ENCODE measurements at regions not wholly inside any gene's neighbourhood (a gene's known extent, or its start where the extent isn't known, plus 50 kb on each side); places are given as distances from the start of the nearest gene placed in this dataset.

- DNase-seq, result no peak
These were observed 404.4 kb upstream of the SOX11 start for GRCh38 chr2:5287558-5288334.

GRCh38 chr2:5290900-5291546, 401.2 kb upstream of the SOX11 start:
- no peak for DNase-seq

GRCh38 chr2:5304640-5305039, 387.5 kb upstream of the SOX11 start:
- no peak for DNase-seq

DNA sequence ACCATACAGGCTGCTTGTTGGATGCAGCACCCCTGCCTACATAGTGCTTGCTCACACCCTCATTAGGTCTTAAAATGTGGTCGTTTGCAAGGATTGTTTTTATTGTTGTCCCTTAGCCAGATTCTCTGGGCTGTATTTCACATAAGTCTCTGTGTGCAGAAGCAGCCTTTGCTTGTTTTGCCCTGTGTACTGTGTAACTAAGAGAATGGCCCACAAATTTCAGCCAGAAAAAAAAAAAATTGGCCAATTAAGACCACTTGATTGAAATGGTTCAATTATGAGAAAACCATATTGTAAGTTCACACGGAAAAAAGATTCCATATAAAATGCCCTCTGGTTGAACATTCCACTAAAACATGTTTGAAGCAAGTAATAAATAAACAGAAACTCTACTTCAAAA, 377.1 kb upstream of the SOX11 start:
- no peak for DNase-seq

DNA sequence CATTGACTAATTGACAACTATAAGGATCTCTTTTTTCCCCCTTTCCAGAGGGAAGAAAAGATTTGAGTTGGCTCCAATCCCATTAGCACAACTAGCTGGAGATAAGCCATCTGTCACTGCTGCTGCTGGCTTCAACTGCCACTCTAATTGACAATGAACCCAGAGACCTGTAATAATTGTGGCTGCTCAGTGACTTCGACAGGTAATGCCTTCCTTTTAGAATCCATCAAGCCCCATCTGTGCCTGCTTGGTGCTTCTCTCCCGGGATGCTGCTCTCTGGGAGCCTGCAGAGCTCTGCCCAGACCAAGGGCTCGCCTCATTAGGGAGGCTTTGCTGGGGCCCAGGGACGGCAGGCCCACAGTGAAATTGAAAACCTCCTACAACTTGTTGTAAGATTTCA, 376.7 kb upstream of the SOX11 start:
- DNase-seq, result no peak

- DNase-seq, result no peak
These were observed 376.1 kb upstream of the SOX11 start for GRCh38 chr2:5316001-5316490.

DNA sequence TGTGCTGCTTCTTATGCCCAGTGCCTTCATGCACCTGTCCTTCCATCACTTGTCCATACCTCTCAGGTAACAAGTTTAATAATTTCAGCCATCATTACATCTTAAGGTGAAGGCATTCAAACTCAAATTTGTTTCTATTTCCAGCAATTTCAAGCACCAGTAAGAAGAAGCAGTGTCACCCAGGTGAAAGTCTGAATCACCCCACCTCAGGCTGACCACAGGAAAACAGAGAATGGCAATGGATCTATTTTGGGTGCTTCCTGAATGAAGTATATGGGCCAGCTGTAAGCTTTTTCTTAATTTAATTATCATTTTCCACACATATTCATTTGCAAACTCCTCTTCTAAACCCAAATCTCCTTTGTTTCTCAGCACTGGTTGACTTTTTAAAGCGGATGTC, 372.7 kb upstream of the SOX11 start:
- no peak for DNase-seq

DNA sequence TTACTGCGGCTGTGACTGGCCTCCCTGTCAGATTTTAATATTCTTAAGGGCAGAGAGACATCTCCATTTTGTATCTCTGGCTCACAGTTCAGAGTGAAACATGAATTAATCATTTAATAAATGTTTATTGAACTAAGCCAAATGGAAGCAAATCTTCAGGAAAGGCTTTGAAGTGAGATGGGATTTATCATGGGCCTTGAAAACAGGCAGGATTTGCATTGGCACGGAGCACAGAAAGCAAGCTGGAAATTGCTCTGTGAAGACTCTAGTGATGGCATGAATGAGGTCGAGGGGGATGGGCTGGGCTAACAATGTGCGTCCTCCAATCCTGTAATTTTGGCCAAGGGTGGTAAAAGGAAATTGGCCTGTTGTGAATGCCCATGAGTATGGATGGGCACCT, 369.8 kb upstream of the SOX11 start:
- no peak for DNase-seq

DNA sequence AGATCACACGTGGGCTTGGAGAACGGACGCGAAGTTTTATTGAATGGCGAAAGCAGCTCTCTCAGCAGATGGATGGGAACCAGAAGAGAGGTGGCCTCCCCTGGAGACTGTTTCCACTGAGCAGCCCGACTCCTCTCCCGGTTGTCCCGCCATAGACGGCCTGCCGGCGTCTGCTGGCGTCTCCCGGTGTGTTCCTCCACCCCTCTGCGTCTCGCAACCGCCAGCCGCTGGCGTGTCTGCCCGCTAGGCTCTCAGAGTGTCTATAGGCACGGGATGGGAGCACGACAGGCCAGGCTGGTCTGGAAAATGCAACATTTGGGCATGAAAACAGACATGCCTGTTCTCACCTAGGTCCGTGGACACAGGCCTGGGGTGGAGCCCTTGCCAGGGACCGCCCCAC, 366.7 kb upstream of the SOX11 start:
- DNase-seq, result no peak

DNA sequence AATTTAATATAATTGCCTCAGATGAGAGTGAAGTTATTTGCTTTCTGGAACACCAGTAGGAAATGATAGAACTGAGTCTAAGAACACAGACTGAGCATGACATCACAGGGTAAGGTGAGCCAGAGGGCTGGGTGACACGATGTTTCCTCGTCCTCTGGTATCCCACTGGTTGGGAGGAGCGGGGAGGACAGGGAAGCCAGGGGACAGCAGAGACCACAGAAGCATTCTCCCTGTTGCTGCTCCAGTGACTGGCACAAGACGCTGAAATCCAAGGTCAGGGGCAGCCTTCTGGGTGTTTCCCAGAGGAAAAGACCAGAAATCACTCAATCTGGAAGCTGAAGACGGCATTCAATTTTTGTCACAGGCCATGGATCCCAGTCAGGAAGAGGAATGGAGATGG, 363.4 kb upstream of the SOX11 start:
- no peak for DNase-seq

GRCh38 chr2:5329763-5330162, 362.4 kb upstream of the SOX11 start:
- no peak for DNase-seq

DNA sequence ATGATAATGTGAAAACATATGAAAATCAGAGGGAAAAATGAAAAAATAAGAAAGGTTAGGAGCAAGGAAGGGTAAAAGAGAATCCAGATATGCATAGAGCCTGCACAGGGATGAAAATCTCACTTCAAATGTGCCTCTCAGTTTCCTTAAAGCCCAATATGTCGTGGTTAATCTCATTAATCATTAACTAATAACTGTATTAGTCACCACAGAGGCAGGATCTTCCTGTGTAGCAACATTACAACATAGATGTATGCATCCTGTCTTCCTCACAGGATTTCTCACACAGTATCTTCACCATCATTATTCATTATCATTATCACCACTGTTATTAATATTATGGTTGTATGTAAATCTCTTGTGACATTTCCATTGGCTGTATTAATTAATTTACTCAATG, 361.2 kb upstream of the SOX11 start:
- DNase-seq, result no peak

- no peak for DNase-seq
These were observed 359.3 kb upstream of the SOX11 start for GRCh38 chr2:5332925-5333324.

GRCh38 chr2:5339473-5339872, 352.7 kb upstream of the SOX11 start:
- DNase-seq, result no peak

DNA sequence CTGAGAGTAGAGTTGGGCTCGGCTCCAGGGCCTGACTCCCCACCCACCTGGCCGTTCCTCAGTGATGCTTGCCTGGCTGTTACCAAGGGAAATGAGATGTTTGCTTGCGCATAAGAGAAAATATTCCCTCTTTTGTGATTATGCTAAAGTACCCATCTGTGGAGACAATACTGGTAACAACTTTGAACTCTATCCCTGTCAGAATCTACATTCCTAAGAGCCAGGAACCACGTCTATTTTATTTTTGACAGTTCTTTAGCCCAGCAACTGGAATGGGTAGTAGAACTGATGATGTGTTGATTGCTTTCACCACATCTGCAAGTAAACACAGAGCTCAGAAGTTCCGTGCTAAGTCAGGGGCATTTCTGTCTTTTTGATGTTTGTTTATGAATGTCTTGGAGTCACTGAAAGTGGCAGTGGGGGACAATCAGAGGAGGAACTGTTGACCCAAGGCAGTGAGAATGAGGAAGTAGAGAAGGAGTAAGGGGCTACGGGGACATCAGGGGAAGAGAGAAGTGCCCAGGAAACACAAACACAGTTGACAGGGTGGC, 348.3 kb upstream of the SOX11 start:
- DNase-seq, result no peak

DNA sequence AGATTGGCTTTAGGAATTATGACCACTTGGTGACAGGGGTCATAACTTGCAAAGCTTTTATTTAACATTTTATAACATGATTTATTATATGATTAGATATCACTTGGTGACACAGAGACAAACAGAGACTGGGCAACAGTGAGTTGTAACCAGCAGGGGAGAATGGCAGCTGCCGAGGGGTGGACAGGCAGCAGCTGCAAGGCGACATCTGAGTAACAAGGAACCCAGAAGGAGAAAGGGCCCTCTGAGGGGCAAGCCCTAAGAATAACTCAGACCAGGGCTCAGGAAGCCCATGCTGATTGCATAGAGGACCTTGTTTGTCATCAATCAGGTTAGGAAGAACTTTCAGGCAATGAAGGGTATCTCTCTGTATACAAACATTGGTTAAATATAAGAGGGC, 339.9 kb upstream of the SOX11 start:
- no peak for DNase-seq

DNA sequence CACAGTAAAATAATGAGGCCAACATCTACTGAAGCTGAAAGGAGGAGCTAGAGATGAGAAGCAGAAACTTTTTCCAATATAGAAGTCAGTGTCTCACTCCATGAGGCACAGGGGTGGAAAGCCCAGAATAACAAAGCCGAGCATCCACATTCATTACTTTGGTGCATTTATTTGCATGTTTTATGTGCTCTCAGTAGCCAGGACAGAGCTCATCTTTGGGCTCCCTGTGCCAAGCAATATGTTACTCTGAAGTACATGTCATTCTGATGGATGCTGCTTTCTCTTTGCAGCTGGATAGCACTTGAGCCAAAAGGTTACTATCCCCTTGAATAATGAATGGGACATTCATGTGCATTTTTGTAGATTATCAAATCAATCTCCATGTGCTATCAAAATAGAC, 338.6 kb upstream of the SOX11 start:
- no peak for DNase-seq

DNA sequence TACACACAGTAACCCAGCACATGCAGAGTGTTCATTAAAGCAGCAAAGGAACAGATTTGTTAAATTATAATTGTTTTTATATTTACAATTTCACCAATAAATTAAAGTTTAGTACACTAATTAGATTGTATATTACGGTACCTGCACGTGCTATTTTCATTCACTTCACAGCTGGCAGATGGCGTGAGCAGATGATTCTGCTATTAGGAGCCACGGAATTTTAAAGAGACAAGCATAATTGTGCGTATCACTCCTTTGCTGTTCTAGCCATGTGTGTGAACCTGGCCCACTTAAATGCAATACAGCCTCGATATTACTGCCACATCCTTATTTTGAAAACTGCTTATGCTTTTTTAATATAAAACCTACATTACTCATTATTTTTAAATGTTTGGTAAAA, 332.8 kb upstream of the SOX11 start:
- DNase-seq, result no peak

GRCh38 chr2:5360081-5360480, 332.1 kb upstream of the SOX11 start:
- DNase-seq, result no peak

DNA sequence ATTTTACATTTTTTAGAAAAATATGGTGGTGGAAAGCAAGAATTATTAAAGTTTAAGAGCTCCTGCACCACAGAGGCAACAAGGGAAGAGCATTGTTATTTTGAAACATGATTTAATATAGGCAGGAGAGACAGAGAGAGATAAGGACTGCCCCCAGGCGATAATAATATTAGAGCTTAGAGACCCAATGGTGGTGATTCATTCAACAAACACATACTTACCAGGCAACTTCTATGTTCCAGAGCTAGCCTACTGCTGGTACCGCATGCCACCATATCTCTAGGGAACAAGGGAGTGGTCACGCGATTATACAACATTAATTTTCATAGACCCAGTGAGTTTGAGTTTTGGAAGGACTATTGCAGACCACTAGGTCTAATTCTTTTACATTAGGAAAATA, 327.8 kb upstream of the SOX11 start:
- no peak for DNase-seq

DNA sequence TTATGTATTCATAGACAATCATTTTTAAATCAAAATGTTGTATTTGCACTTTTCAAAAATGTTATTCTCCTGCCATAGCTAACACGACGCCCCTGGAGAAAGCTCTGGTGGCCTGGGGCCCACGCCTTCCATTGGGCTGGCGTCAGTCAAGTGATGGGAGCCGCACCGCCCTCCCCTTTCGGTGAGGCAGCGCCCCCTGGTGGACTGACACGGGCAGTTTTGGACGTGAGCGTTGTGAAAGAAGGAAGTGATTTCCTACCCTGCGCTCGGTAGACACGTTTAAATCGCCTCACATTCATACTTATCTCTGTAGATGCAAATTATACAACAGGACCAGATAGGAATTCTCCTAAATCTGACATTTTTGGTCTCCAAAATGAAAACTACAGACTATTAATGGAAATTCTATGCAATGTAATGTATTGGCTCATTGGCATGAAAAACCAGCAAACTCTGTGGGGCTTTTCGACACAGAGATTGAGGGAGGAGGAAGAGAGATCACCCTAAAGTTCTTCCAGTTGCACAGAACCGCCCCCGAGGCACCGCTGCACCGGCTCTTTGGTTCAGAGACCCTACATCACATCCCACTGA, 326.2 kb upstream of the SOX11 start:
- peak; percentile 47 to 71 for DNase-seq

GRCh38 chr2:5367321-5367720, 324.9 kb upstream of the SOX11 start:
- DNase-seq, result no peak

DNA sequence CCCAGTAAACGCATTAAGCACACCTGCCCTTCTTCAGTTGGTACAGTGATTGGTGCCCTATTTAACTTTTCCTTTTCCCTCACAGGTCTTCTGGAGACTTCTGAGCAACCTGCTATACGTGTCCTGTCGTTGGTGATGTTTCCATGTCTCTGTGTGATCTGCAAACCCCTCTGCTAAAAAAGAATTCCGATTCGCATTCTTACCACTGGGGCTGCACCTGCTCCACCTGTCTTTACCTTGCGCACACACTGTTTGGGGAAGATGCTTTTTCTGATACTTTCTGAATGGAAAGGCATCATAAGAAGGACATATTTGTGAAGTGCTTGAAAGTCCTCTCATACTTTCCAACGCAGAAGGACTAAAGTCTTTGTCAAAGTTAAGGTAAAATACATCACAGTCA, 323.9 kb upstream of the SOX11 start:
- no peak for DNase-seq

DNA sequence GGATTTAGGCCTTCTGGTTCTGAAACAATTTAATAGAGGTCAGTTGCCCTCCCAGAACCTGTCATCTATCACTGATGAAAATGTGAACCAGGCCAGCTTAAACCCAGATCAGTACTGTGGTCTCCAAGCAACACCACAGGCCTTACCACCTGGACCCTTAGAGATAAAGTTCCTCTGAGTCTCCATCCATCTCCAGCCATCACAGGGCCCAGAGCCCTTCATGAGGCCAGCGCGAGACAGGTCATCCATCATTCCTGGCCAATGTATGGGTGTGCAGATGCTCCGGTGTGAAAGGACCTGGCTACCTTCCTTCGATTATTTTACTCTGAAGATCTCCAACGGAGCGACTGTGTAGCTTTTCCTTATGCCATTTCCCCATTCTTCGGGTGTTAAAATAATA, 322.7 kb upstream of the SOX11 start:
- no peak for DNase-seq

Data from stimulated activated CD4-positive, alpha-beta T cell treated with anti-CD3 and anti-CD28 coated beads, Interleukin-2, amount 100 ng/mL, for 24 hours (primary cell).